Gastroesophageal sphincter (tissue), 4 donors: ENCODE measurements at regions not wholly inside any gene's neighbourhood (a gene's known extent, or its start where the extent isn't known, plus 50 kb on each side); places are given as distances from the start of the nearest gene placed in this dataset.
"Not testable (repeated sequence)": the region's sequence is repeated elsewhere in the genome, so short reads cannot be mapped to it uniquely, and the experiment has no call there.

Experiments used
- ATAC-seq: fragments of 150-250 bp; one replicate; pipeline ENCODE4 v1.9.1; 2016; ENCODE audit warnings: mild to moderate bottlenecking, moderate library complexity
- H3K27ac ChIP-seq, 4 donors: fragments of 200-600 bp; sonication (generic) in 3 of 4; 1 replicate in 3 of 4; 2 replicates in 1 of 4; pipeline ENCODE4 v1.5.1; 2016 to 2019
- H3K27me3 ChIP-seq: fragments of 200-600 bp; sonication (generic); one replicate; pipeline ENCODE4 v1.5.1; 2019
- H3K36me3 ChIP-seq, 2 donors: fragments of 200-600 bp; sonication (generic); one replicate each; pipeline ENCODE4 v1.5.1; 2019; ENCODE audit warnings: control low read depth in 1 of 2
- H3K4me1 ChIP-seq, 3 donors: fragments of 200-600 bp; sonication (generic); 1 replicate in 2 of 3; 2 replicates in 1 of 3; pipeline ENCODE4 v1.5.1; 2016 to 2019; ENCODE audit warnings: control low read depth in 2 of 3
- H3K4me3 ChIP-seq, 2 donors: fragments of 200-600 bp; sonication (generic); one replicate each; pipeline ENCODE4 v1.5.1; 2019; ENCODE audit warnings: mild to moderate bottlenecking in 1 of 2, moderate library complexity in 1 of 2
- H3K9me3 ChIP-seq, 3 donors: fragments of 200-600 bp; sonication (generic); one replicate each; pipeline ENCODE4 v1.5.1; 2017 to 2019; ENCODE audit warnings: control low read depth in 2 of 3
- EP300 ChIP-seq: sonication (generic); formaldehyde crosslinking; IDR thresholded peaks from one replicate; pipeline ENCODE4 v1.6.1; 2017; ENCODE audit warnings: antibody characterized with exemption, mild to moderate bottlenecking
- POLR2A ChIP-seq, 2 donors: fragments of 450-650 bp; IDR thresholded peaks; one replicate each; pipeline ENCODE4 v1.6.1; 2017; ENCODE audit warnings: antibody characterized with exemption in 2 of 2, mild to moderate bottlenecking in 2 of 2, moderate library complexity in 1 of 2
- POLR2AphosphoS5 ChIP-seq: sonication (generic); formaldehyde crosslinking; IDR thresholded peaks from one replicate; pipeline ENCODE4 v1.6.1; 2017; ENCODE audit warnings: antibody characterized with exemption
- WGBS, 2 donors: methylation state at CpG; one replicate each; pipeline ENCODE4 v1.1.5; 2018; ENCODE audit warnings: low coverage in 1 of 2; 5-methylcytosine and 5-hydroxymethylcytosine counted together
- TF ChIP-seq, protein P1 (sequence below), 4 experiments: fragments of 200-600 bp in 2 of 4; fragments of 450-650 bp in 2 of 4; sonication (generic) in 1 of 4; IDR thresholded peaks; one replicate each; pipeline ENCODE4 v1.5.1; 2017 to 2019; ENCODE audit warnings: antibody characterized with exemption in 4 of 4, mild to moderate bottlenecking in 2 of 4, moderate library complexity in 2 of 4

DNA sequence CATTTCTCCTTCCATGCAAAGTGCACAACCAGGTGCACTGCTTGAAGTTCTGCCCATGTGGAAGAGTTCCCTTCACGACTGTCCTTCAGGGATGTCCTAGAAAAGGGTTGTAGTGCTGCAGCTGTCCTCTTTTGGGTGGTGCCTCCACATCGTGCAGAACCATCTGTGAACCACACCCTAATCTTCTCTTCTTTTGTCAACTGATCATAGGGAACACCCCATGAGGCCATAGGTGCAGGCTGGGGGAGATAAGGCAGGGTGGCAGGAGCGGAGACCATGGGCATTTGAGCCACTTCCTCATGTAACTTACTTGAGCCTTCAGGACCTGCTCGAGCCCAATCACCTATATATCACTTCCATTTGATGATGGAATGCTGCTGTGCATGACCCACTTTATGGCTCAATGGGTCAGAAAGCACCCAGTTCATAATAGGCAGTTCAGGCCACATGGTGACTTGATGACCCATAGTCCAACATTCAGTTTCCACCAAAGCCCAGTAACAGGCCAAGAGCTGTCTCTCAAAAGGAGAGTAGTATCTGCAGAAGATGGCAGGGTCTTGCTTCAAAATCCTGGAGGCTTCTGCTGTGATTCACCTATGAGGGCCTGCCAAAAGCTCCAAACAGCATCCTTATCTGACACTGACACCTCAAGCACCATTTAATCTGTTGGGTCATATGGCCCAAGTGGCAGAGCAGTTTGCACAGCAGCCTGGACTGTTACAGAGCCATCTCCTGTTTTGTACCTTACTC lies 84.7 kb upstream of the CYRIA start:
- Histone ChIP-seq H3K4me1 (no peaks in the 10 kb centered on the region), H3K27ac (no peak overlapping the region), H3K36me3 (no peaks in the 10 kb centered on the region), H3K27me3 (no peaks in the 10 kb centered on the region), H3K9me3 (no peaks in the 10 kb centered on the region), H3K4me3 (no peak overlapping the region)
- WGBS, 2 donors: 65% methylated on average over 4 of the region's 4 CpGs; no CpG with 5 or more reads in 1 of the 2 donors
- no peak for ATAC-seq
- TF ChIP-seq, protein P1, sequence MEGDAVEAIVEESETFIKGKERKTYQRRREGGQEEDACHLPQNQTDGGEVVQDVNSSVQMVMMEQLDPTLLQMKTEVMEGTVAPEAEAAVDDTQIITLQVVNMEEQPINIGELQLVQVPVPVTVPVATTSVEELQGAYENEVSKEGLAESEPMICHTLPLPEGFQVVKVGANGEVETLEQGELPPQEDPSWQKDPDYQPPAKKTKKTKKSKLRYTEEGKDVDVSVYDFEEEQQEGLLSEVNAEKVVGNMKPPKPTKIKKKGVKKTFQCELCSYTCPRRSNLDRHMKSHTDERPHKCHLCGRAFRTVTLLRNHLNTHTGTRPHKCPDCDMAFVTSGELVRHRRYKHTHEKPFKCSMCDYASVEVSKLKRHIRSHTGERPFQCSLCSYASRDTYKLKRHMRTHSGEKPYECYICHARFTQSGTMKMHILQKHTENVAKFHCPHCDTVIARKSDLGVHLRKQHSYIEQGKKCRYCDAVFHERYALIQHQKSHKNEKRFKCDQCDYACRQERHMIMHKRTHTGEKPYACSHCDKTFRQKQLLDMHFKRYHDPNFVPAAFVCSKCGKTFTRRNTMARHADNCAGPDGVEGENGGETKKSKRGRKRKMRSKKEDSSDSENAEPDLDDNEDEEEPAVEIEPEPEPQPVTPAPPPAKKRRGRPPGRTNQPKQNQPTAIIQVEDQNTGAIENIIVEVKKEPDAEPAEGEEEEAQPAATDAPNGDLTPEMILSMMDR (IDR thresholded peaks at IDR 0.05): no peak
- no peak for TF ChIP-seq POLR2A (IDR thresholded peaks at IDR 0.05)

DNA sequence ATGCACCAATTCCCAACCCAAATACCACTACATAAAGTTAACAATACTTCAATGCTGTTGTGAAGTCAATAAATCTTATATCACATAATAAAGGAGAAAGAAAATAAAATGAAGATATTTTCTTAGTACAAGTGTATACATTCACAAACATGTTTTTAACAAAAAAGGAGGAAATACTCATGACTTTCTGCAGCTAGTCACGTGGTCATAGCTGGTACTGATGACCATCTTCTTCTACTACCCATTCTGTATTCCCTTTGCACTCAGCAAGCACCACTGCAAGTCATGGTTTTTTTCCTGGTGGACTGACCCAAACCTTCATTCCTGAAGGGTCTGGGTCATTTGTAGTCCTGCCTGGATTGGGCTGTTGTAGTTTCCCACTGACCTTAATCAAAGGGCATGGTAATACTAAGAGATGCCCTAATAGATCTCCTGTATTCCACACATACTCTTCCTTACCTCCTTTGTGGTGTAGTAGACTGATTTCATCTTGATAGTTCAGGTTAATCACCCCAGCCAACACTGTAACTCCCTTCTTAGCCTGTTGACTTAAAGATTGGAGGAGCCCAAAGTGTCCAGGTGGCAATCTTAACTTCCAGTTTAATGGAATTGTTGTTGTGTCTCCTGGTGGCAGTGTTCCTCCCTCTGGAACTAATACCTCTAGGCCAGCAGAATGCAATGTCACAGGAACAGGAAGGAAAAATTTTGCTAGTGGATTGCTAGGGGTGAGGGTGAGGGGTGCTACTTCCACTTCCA lies 83.1 kb upstream of the CYRIA start:
- not testable (repeated sequence) for H3K36me3 ChIP-seq, H3K4me1 ChIP-seq, H3K4me3 ChIP-seq, H3K9me3 ChIP-seq, H3K27ac ChIP-seq, ATAC-seq, H3K27me3 ChIP-seq
- 67 to 71% methylated on average over 1 of the region's 1 CpG for whole genome bisulfite sequencing, 2 donors

DNA sequence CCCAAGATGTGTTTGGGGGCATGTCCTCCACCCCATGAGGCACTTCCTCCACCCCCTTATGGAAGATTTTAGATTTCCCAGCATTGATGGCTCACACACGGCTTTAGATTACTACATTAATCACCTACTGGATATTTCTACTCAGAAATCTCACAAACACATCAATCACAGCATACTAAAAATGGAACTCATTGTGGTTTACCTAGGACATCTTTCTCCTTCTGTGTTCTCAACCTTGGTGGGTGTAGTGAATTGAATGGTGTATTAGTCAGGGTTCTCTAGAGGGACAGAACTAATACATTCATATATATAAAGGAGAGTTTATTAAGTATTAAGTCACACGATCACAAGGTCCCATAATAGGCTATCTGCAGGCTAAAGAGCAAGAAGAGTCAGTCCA lies 82.1 kb upstream of the CYRIA start:
- WGBS, 2 donors: 65 to 100% methylated on average over 1 to 2 of the region's 2 CpGs
- no peaks in the 10 kb centered on the region for H3K9me3 ChIP-seq
- no peak for ATAC-seq
- no peak overlapping the region for H3K4me3 ChIP-seq
- no peaks in the 10 kb centered on the region for H3K27me3 ChIP-seq
- TF ChIP-seq EP300: no peak
- TF ChIP-seq POLR2AphosphoS5: no peak
- no peak for TF ChIP-seq POLR2A (IDR thresholded peaks at IDR 0.05)
- TF ChIP-seq, protein P1 (IDR thresholded peaks at IDR 0.05): no peak
- H3K27ac ChIP-seq: no peak overlapping the region
- no peaks in the 10 kb centered on the region for H3K4me1 ChIP-seq
- no peaks in the 10 kb centered on the region for H3K36me3 ChIP-seq

DNA sequence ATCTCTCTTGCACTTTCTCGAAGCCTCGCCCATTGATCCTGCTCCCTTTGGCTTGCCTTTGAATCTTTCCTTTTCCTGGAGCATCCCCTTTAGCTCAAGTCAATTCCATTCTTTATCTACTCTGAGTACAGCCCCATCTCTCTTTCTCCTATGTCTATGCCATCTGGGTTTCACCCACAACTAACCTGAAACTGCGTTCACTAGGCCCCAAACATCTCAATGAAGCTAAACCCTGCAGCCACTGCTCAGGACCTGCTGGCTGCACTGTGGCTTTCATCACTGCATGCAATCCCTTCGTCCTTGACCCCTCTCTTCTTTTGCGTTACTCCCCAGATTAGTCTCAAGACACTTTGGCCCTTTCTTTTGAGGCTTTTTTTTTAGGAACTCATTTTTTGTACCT lies 81.6 kb upstream of the CYRIA start:
- Histone ChIP-seq H3K27ac (no peak overlapping the region), H3K9me3 (no peaks in the 10 kb centered on the region)

DNA sequence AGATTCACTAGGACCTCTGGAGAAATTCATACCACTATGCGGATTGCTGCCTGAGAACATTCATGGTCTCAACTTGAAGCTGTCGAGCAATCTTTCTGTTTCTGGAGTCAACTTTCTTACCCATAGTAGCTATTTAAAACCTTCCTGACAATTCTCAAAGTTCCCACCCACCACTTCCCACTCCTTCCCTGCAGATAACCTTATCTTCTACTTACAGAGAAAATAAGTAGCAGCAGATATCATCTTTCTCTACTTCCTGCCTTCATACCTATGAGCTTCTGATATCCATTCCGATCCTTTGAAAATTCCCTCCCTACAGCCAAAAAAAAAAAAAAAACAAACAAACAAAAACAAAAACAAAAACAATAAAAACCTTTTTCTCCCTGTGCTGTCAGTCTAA lies 81.2 kb upstream of the CYRIA start:
- Histone ChIP-seq H3K9me3 (no peaks in the 10 kb centered on the region), H3K4me3 (no peak overlapping the region), H3K27ac (no peak overlapping the region), H3K27me3 (no peaks in the 10 kb centered on the region), H3K4me1 (no peaks in the 10 kb centered on the region), H3K36me3 (no peaks in the 10 kb centered on the region)
- ATAC-seq: no peak
- WGBS, 2 donors: 89 to 100% methylated on average over 1 to 3 of the region's 3 CpGs
- TF ChIP-seq, protein P1 (IDR thresholded peaks at IDR 0.05): no peak
- TF ChIP-seq POLR2A (IDR thresholded peaks at IDR 0.05): no peak
- no peak for TF ChIP-seq EP300
- TF ChIP-seq POLR2AphosphoS5: no peak

More for the DNA sequence above, 81.6 kb upstream of the CYRIA start:
- TF ChIP-seq, protein P1 (IDR thresholded peaks at IDR 0.05): no peak
- no peak for TF ChIP-seq EP300
- TF ChIP-seq POLR2A (IDR thresholded peaks at IDR 0.05): no peak
- TF ChIP-seq POLR2AphosphoS5: no peak
- 85 to 88% methylated on average over 4 to 5 of the region's 5 CpGs for WGBS, 2 donors
- Histone ChIP-seq H3K4me1 (no peaks in the 10 kb centered on the region), H3K4me3 (no peak overlapping the region), H3K27me3 (no peaks in the 10 kb centered on the region), H3K36me3 (no peaks in the 10 kb centered on the region)
- no peak for ATAC-seq
